Embryonic facial prominence (tissue), 1 donor: ENCODE measurements at regions not wholly inside any gene's neighbourhood (a gene's known extent, or its start where the extent isn't known, plus 50 kb on each side); places are given as distances from the start of the nearest gene placed in this dataset.
"Not testable (repeated sequence)": the region's sequence is repeated elsewhere in the genome, so short reads cannot be mapped to it uniquely, and the experiment has no call there.

Source experiments
- DNase-seq: peaks from one replicate; pipeline ENCODE4 v3.0.0-alpha.2; 2016; ENCODE audit errors: extremely low spot score

DNA sequence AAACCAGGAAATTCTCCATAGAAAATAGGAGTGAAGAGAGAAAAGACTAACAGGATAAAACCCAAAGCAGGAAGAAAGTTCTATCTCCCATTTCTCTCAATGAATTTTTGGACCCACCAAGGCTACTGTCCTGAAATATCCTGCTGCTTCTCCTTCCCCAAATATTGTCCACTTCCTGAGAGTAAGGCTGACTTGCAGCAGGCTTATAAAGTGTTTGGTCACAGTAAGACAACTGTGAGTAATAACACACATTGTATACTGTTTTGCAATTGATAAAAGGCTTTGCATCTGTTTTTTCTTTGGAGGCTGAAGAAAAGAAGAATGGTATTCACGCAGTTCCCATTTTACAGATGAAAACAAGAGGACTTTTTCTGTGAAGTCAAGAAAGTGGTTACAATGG lies 52.8 kb downstream of the FOXD4L6 start:
- not testable (repeated sequence) for DNase-seq

DNA sequence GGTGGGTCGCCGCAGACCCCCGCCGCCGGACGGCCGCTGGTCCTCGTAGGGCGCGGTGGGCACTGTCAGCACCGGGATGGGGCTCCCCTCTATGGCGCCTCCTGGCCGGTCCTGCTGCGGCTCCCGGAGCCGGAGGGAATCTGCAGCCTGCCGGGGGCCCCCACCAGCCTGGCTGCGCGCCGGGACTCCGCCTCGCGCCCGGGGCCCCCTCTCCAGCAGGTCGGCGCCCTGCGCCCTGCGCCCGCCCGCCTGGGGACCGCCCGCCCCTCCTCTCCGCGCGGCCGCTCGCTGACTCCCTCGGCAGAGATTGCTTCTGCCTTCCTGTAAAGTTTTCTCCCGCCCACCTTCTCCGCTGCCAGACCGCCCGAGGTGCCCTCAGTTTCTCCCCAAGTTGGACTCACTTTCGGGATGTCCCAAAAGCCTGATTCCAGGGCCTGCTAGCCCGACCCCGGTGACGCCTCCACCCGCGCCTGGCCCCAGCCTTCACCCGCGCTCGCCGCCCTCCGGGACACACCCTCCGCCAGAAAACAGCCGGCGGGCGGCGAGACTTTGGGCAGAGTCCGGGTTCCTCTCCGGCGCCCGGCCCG lies 54.0 kb downstream of the FOXD4L6 start:
- DNase-seq = not testable (repeated sequence)

DNA sequence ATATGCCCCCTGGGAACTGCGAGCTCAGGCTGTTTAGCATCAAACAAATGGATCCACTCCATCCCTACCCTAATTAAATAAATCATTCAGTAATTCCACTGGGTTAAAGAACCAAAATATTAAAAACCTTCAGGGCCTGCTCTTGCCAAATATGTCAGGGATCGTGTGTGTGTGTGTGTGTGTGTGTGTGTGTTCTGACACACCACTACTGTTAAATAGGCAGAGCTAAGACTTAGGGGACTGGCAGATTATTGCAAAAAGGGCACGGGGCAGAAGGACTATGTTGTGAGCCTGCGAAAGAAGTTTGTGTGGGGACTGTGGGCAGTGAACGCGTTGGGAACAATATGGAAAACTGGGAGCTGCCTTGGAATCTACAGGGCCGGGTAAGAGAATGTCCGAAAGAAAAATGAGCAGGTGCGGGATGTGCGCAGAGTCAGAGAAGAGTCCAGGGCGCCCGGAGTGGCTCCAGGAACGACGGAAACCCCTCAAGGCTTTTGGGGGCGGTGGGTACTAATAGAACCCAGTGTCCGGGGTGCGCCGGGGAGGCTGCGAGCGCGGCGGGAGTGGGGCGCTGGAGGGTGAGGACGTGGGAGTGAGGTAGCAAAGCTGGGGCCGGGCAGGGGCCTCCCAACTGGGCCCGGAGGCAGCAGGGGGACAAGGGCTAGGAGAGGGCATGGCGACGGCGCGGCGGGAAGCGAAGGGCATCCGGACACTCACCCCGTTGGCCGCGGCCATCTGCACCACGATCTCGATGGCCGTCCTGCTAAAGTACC lies 54.8 kb downstream of the FOXD4L6 start:
- DNase-seq = not testable (repeated sequence)

DNA sequence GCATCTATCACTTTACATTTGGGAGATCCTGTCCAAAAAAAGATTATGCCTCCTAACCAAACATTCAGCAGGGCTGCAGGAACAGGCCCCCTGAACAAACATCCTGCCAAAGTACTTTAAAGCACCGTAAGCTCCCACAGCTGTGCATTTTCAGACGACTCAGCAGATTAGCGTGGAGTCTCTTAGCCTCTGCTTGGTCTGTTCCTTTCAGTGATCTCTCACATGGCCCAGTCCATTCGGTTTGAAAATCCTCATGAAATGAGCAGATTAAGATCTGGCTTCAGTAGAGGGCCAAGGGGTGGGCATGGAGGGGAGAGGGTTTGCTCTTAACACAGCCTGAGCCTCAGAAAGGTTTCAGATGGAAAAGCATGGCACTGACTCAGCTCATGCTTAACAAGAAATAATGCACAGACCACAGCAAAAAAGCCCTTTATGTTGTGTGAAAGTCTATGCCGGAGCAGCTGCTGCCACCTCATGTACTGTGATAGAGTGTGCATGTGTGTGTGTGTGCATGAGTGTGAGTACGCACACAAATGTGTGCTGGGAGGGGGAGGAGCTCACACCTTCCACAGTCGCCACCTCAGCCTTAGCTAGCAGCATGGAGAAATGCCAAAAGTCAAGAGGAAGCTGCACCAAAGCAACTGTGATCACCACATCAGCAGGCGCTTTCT lies 64.2 kb downstream of the FOXD4L6 start:
- DNase-seq = not testable (repeated sequence)

DNA sequence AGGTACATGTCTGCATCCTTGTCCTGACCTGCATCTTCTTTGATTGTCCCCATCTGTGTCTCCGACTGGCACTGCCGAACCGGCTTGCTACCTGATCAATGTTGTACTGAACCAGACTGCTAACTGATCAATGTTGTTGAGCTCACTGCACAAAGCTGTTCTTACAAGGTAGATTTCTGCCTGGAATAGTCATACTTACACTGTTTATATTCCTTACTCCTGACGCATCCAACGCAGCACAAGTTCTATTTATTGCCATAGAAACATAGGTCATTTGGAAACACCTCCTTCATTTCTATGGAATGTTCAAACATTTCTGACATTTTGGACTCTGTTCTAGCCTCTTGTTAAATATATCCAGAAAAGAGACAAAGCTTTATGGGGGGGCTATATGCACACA lies 65.2 kb downstream of the FOXD4L6 start:
- not testable (repeated sequence) for DNase-seq

DNA sequence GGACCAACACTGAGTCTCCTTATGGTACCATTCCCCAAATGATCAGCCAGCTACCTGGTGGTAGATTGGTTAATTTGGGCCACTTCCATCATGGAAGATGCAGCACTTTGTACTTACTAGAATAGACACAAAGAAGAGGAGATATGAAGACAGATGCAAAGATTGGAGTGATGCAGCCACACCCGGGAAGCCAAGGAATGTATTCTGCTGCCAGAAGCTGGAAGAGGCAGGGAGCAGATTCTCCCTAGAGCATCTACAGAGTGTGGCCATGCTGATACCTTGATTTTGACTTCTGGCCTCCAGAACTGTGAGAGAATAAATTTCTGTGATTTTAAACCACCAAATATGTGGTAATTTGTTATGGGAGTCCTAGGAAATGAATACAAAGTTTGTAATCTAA lies 68.9 kb downstream of the FOXD4L6 start:
- not testable (repeated sequence) for DNase-seq

DNA sequence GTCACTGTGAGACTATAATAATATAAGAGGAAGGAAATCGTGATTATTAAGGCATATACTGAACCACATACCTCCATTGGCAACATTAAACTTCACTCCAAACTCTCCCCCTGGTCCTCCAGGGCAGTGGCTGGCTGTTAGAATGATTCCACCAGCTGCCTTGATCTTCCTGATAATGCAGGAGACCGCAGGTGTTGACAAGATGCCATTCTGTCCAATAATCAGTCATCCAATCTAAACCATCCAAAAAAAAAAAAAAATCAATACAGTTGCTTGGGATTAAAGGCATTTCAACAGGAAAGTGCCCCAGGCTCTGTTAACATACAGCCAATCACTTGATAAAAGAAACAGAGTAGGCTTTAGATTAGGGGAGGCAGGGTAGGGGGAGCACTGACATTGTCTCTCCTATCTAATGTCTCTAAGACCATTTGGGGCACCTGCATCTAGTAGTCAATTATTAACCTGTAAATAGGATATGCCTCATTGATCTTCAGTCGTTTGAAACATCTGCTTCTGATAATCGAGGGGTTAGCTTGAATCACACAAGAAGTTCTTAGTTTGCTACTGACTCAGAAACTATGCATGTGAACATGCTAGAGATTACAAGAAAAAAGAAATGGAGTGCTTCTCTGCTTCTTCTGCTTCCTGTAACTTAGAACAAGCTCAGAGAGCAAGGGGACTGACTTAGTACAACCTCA lies 74.7 kb downstream of the FOXD4L6 start:
- DNase-seq = not testable (repeated sequence)

DNA sequence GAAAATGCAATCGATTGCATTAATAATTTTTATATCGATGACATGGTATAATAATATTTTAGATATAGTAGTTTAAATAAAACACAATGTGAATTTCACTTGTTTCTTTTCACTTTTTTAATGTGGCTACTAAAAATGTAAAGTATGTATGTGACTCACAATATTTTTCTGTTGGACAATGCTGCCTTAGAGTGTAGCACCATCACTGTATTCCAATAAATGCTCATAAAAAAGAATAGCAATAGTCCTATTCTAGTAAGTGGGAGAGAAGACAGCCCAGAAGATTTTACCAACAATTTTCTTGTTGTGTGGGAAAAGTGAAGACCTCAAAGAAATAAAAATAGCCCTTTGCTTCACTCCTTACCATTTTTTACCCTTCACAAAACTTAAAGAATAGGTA lies 79.8 kb downstream of the FOXD4L6 start:
- DNase-seq = not testable (repeated sequence)

DNA sequence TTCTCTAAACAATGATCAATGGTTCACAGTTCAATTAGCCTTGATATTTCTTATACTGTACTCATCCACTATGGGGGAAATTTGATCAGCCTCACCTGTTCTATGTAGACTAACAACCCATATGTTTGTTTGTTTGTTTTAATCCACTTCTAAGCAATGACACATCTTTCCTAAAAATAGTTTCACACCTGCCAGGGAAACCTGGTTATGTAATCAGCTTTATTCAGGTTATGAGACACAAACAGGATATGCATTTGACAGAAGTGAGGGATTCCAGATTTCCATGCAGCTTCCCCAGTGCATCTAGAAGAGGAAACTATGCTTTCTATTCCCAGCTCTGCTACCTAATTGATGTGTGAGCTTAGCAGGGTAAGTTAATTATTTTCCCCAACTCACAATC lies 80.7 kb downstream of the FOXD4L6 start:
- DNase-seq = not testable (repeated sequence)

DNA sequence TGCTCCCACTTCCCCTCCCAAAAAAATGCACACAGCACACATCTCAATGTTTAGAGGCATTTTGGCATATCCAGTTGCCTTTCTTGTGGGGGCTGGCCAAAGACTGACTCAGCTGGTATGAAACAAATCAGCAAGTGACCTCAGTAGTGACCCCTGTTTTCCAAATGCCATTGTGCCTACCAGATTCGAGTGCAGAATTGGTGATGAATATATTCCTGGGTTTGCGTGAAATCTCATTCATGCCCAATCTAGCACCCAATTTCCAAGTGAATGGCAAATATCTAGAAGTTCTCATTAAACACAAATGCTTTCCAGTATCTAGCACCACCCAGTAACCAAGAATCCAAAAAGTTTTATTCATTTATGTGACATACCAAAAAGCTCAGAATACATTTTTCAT lies 83.6 kb downstream of the FOXD4L6 start:
- DNase-seq = not testable (repeated sequence)

DNA sequence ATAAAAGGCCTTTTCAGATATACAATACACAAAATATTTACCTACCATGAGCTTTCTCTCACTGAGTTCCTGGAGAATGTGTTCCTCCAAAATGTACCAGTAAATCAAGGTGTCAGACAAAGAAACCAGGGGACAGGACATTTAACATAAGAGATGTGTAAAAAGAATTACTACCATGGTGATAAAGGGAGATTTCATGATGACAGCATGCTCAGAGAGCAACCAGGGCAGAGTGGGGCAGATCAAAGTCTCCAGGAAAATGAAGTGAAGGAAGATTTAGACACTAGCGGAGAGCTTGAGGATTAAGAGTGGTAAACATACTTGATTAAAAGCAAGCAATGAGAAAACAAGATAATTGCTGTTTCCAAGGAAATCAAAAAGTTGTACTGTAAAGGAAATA lies 85.0 kb downstream of the FOXD4L6 start:
- DNase-seq = not testable (repeated sequence)

DNA sequence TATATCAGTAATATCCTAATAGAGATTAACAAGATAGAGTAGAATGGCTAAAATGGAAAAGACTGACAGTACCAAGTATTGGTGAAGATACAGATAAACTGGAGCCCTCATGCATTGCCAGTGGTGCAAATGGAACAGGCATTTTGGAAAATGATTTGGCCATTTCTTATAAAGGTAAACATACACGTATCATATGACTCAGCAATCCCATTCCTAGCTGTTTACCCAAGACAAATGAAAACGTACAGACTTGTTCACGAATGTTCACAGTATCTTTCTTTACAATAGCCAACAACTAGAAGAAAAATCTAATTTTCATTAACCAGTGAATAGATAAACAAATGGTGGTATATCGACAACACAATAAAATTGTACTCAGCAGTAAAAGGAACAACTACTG lies 86.4 kb downstream of the FOXD4L6 start:
- not testable (repeated sequence) for DNase-seq

DNA sequence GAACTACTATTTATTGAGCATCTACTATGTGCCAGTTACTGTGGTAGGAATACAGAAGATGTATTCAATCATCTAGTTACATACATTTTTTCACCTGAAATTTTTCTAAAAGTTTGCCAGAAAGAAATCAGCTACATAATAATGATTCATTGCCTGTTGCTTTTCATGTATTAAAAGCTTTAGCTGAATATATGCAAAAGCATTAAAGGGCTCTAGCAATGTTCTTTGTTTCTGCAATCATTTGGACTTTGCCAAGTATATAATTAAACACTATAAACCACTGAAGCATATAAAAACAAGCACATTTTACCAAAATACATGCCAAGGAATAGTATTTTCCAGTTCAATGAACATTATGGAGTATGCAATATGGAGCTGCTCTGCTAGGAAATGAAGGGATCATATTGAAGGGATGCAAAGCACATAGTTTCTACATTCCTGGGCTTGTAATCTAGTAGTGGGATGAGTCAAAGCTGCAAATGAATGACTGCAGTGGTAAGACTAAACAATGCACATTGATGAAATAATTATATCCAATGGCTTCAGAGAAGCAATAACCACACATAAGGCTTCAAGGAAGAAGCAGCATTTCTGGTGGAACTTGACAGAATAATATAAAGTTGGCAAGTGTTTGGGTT lies 87.7 kb downstream of the FOXD4L6 start:
- not testable (repeated sequence) for DNase-seq

DNA sequence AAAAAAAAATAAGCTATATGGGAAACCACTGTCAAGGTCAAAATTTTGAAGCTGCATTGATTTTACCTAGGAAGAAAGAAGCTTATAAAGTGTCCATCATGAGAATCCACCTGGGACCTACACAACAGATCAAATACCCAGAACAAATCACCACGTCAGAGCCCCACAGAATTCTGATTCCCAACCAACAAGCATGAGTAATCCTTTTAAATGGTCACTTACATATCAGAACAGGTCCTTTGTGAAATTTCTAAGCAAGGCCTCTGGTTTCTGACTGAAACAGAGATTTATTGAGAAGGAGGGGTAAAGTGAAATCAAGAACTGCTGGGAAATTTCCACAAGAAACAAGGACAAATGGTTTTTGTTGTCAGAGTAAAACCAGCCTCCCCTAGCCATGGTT lies 93.2 kb downstream of the FOXD4L6 start:
- not testable (repeated sequence) for DNase-seq

DNA sequence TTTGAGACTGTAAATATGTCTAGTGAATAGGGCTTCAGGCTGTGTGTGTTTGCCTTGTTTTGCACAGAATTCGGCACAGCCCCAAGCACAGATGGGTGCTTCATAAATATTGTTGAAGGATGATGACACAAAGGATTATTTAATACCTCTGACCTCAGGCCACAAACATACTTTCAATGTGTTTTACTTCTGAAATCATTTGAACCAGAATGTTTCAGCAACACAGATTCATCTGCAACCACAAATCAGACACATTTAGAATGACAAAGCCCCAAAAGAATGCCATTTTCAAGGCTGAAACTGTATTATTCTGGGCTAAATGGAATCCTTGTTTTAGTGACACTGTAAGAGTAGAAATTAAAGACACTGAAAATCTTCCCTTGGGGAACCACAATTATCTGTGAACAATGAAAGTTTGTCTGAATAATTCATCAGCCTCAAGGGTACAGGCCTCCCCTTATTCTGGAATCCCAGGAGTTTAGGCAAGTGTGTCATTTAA lies 93.7 kb downstream of the FOXD4L6 start:
- DNase-seq = not testable (repeated sequence)

DNA sequence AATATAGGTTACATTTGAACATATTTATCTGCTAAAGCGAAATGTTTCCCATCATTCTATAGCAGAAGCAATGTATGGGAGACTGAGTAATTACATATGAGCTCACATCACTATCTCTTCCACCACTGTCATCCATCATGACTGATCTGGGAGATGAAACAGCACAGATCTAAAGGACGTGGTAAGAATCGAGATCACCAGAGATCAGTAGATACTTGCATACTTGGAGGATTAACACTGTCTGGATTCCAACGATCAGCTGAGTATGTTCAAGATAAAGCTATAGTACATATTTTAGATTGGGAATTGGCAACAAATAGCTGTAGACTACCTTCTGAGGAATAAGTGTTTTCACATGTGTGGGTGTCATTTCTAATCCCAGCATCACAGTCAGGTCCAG lies 94.6 kb downstream of the FOXD4L6 start:
- DNase-seq = not testable (repeated sequence)

DNA sequence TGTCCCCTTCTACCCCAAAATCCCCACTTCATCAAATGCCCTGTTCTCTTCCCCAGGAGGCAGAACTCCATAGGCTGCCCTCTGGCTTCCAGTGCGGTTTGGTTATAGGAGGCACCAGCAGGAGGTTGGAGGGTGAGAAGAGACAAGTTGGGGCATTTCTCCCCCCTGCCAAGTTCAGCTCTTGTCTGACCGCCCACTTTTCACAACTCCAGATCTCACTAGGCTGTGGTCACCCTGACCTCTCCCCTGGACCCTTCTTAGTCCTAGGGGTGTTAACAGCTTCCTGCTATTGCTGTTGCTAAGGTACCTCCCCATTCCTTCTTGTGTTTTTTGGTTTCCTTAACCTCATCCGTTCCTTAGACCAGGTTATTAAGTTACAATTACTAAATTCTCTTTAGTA lies 95.1 kb downstream of the FOXD4L6 start:
- DNase-seq = not testable (repeated sequence)

DNA sequence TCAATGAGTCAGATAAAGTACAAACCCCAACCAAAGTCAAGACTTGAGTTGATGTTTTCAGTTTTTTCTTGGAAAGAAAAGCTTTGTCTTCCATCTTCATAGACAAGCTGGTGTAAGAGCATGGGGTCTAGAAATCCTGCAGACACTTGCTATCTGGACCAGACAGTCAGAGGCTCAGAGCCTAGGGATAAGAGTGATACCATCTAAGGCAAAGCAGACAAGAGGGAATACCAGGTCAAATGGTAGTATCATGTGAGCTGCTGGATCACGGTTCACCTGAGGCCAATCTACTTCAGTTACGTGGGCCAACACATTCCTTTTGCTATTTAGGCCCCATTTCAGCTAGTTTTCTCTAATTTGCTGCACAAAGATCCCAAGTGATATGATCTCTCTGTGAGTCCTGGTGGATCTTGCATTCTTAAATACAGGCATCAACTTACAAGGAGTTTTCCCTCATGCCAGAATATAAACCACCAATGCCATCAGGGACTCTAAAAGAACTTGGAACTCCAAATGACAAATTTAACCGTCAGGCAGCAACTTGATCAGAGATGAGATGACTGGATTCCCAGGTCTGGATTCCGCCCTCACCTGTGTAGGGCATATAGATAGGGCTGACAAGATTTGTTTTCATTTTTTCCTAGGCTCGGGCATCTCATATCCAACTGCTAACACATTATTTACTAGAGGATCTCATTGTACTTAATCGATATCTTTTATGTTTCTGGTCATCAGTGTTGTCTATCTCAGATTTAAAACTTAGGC lies 101.4 kb downstream of the FOXD4L6 start:
- DNase-seq = not testable (repeated sequence)

DNA sequence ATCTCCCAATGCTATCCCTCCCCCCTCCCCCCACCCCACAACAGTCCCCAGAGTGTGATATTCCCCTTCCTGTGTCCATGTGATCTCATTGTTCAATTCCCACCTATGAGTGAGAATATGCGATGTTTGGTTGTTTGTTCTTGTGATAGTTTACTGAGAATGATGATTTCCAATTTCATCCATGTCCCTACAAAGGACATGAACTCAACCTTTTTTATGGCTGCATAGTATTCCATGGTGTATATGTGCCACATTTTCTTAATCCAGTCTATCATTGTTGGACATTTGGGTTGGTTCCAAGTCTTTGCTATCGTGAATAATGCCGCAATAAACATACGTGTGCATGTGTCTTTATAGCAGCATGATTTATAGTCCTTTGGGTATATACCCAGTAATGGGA lies 106.1 kb downstream of the FOXD4L6 start:
- not testable (repeated sequence) for DNase-seq

DNA sequence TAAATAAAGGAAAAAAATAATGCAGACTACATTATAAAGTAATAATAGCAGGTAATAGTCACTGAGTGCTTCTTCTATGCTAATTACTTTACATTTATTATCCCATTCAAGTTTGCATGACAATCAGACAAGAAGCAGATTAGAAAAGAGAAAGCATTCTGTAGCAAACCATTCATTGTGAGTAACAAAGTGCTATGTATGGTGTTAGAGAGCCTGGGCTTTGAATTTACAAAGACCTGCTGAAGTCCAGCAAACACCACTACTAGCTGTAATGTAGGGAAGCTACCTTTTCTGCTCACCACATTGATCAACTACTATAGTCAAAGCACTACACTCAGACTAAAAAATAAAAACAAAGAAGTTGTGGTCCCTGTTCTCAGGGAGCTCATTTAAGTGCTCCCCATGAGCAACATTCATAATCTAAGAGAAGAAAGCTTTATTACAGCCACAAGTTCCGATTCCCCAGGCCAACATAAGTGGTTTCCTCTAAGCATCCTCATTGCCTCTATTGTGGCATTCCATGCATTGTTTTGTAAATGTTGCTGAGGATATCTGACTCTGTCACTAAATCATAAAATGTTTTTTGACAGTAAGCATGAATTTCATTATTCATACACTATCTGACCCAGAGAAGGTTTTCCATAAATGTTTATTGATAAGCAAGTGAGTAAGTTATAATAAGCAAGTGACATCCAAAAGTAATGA lies 108.5 kb downstream of the FOXD4L6 start:
- DNase-seq = not testable (repeated sequence)
